22Rv1 (cell line): ENCODE measurements at regions not wholly inside any gene's neighbourhood (a gene's known extent, or its start where the extent isn't known, plus 50 kb on each side); places are given as distances from the start of the nearest gene placed in this dataset.

Experiments used
- H3K27ac ChIP-seq: fragments of 450-650 bp; 2 replicates; pipeline ENCODE4 v1.5.1; 2017
- ZFX ChIP-seq: fragments of 450-650 bp; IDR thresholded peaks from 2 replicates; pipeline ENCODE4 v1.6.1; 2017; ENCODE audit warnings: antibody characterized with exemption, borderline replicate concordance
- TF ChIP-seq, protein P1 (sequence below): fragments of 450-650 bp; IDR thresholded peaks from 2 replicates; pipeline ENCODE4 v1.5.1; 2017; ENCODE audit warnings: mild to moderate bottlenecking

GRCh38 chr2:106956416-106956815 is 70.4 kb upstream of the ST6GAL2 start:
- TF ChIP-seq, protein P1, sequence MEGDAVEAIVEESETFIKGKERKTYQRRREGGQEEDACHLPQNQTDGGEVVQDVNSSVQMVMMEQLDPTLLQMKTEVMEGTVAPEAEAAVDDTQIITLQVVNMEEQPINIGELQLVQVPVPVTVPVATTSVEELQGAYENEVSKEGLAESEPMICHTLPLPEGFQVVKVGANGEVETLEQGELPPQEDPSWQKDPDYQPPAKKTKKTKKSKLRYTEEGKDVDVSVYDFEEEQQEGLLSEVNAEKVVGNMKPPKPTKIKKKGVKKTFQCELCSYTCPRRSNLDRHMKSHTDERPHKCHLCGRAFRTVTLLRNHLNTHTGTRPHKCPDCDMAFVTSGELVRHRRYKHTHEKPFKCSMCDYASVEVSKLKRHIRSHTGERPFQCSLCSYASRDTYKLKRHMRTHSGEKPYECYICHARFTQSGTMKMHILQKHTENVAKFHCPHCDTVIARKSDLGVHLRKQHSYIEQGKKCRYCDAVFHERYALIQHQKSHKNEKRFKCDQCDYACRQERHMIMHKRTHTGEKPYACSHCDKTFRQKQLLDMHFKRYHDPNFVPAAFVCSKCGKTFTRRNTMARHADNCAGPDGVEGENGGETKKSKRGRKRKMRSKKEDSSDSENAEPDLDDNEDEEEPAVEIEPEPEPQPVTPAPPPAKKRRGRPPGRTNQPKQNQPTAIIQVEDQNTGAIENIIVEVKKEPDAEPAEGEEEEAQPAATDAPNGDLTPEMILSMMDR = no peak
- TF ChIP-seq ZFX = no peak
- H3K27ac ChIP-seq = no peak overlapping the region

DNA sequence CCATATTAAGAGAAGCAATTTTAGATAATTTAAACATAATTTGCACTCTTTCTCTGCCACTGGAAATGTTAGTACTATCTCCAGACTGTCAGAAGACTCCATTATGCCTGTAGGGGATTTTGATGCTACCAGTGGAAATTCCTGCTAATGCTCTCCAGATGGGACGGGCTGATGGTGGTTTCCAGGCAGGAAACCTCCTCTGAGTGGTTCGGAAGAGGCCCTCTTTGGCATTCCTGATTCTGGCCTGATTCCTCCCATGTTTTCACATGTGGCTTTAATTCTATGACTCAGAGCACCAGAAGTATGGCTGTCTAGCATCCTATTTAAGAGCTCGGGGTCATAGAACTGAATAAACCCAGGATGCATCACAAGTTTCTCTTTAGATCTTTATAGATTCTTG is 70.9 kb upstream of the ST6GAL2 start:
- H3K27ac ChIP-seq = no peak overlapping the region

GRCh38 chr2:106959975-106960682 is 74.2 kb upstream of the ST6GAL2 start:
- no peak overlapping the region for H3K27ac ChIP-seq
- TF ChIP-seq ZFX = no peak
- TF ChIP-seq, protein P1 = no peak

More for the DNA sequence above, 70.9 kb upstream of the ST6GAL2 start:
- TF ChIP-seq, protein P1 = no peak
- TF ChIP-seq ZFX = no peak

- TF ChIP-seq, protein P1 = no peak
- TF ChIP-seq ZFX = no peak
- no peak overlapping the region for H3K27ac ChIP-seq
Observed at GRCh38 chr2:106960683-106961161, 74.8 kb upstream of the ST6GAL2 start.

DNA sequence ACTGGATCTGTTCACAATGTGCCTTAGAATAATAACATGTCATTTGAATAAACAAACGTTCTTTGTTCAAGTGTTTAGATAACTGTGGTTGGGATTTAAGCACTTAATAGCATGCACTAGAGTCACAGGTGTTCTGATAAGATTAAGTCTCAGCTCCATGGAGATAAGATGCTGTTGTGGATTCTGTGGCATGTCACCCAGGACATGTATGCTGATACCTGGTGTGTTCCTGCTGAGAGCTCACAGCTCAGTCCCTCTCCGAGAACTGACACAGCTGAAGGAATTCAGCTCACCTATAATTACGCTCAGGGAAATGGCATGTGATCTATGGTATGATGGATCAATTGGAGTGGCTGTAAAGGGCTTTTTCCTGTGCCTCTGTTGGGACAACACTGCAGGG is 75.4 kb upstream of the ST6GAL2 start:
- TF ChIP-seq, protein P1 = no peak
- TF ChIP-seq ZFX = no peak
- no peak overlapping the region for H3K27ac ChIP-seq

DNA sequence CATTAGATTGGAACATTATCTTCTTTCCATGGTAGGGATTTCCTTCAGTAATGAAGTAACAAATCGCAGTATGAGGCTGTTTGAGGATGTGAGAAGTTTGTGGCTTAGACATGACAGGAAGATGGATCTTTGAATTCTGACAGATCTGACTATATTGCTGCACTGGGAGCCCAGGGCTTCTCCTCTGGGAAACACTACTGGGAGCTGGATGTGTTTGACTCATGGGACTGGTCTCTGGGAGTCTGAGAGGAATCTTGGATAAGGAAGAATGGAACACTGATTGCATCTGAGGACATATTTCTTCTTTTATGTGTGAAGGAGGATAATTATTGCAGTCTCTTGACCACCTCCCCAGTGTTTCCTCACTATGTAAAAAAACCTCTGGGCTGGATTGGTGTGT is 77.2 kb upstream of the ST6GAL2 start:
- no peak overlapping the region for H3K27ac ChIP-seq
- TF ChIP-seq, protein P1 = no peak

DNA sequence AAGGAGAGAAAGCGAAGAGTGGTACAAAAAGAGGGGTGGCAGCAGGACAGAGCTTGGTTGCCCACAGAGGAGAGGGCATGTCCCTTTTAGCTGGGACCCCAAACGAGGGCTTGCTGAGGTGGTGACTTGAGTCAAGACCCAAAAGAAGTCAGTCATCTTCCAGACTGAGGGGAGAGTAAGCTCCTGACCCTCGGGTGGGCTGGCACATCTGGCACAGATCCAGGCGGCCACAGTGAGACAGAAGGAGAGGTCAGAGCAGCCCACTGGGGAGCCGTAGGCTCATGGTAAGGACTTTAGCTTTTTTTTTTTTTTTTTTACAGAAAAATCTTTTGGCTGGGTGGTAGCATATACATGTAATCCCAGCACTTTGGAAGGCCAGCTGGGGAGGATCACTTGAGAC is 77.9 kb upstream of the ST6GAL2 start:
- H3K27ac ChIP-seq = no peak overlapping the region
- TF ChIP-seq ZFX = no peak
- TF ChIP-seq, protein P1 = no peak
